ENCODE measurements at regions not wholly inside any gene's neighbourhood (a gene's known extent, or its start where the extent isn't known, plus 50 kb on each side); places are given as distances from the start of the nearest gene placed in this dataset.
A peak's percentile ranks its signal among the peaks of the same experiment; 100 is the strongest.
"Not testable (repeated sequence)": the region's sequence is repeated elsewhere in the genome, so short reads cannot be mapped to it uniquely, and the experiment has no call there.

- DNase-seq = no peak
- Histone ChIP-seq H3K4me1 (no peaks in the 10 kb centered on the region), H3K36me3 (no peaks in the 10 kb centered on the region), H3K27ac (no peak overlapping the region), H3K4me3 (no peak overlapping the region), H3K27me3 (no peaks in the 10 kb centered on the region), H3K9me3 (no peaks in the 10 kb centered on the region)
- intact Hi-C loops (cut with DNase I; ENCODE audit: low total_unique reads) = no loop called here
- no peak for TF ChIP-seq POLR2A (IDR thresholded peaks at IDR 0.05)
- no peak for TF ChIP-seq CTCF (IDR thresholded peaks at IDR 0.05)
Measured at GRCh38 chrX:55151199-55151598, 62.4 kb downstream of the PAGE2 start.

DNA sequence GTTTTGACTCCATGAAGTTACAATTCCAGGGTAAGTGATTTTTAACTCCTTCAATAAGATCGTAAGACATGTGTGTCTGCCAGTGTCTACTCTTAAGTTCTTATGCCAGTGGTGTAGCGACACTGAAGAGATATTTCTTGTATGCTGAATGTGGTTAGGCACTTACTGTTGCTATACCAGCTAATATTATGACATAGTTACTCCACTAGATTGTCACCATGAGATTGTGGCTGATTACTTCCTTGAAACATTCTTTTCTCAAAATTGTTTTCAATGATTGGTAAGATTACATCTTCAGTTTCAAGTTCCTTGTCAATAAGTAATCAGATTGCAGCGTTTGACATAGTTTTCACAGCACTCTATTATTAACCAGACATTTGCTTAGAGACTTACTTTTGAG is 60.6 kb upstream of the PAGE5 start:
- no peaks in the 10 kb centered on the region for H3K9me3 ChIP-seq
- no peaks in the 10 kb centered on the region for H3K36me3 ChIP-seq
- no peak overlapping the region for H3K4me3 ChIP-seq
- H3K4me1 ChIP-seq = no peaks in the 10 kb centered on the region
- intact Hi-C loops (cut with DNase I; ENCODE audit: low total_unique reads) = no loop called here
- TF ChIP-seq POLR2A (IDR thresholded peaks at IDR 0.05) (no peak), CTCF (IDR thresholded peaks at IDR 0.05) (no peak)
- no peak for DNase-seq
- H3K27ac ChIP-seq = no peak overlapping the region
- H3K27me3 ChIP-seq = no peaks in the 10 kb centered on the region

- peak overlapping the region; percentile 56 to 57 for H3K4me3 ChIP-seq
- peak; percentile 90 for DNase-seq
- no peaks in the 10 kb centered on the region for H3K9me3 ChIP-seq
- intact Hi-C loops (cut with DNase I; ENCODE audit: low total_unique reads) = no loop called here
- H3K27me3 ChIP-seq = no peaks in the 10 kb centered on the region
- no peaks in the 10 kb centered on the region for H3K4me1 ChIP-seq
- peak in 3 of 4 experiments; percentile 36 to 46 (median 43) for TF ChIP-seq CTCF (IDR thresholded peaks at IDR 0.05)
- peak; percentile 74 to 82 for TF ChIP-seq POLR2A (IDR thresholded peaks at IDR 0.05)
- H3K27ac ChIP-seq = peak overlapping the region; percentile 82 to 93
- H3K36me3 ChIP-seq = no peaks in the 10 kb centered on the region
Measured at GRCh38 chrX:55160685-55161552, 59.2 kb upstream of the PAGE5 start.

GRCh38 chrX:55161581-55161980 is 58.6 kb upstream of the PAGE5 start:
- H3K9me3 ChIP-seq = no peaks in the 10 kb centered on the region
- peak overlapping the region; percentile 56 to 57 for H3K4me3 ChIP-seq
- H3K27me3 ChIP-seq = no peaks in the 10 kb centered on the region
- H3K36me3 ChIP-seq = no peaks in the 10 kb centered on the region
- TF ChIP-seq POLR2A (IDR thresholded peaks at IDR 0.05) (no peak), CTCF (IDR thresholded peaks at IDR 0.05) (no peak)
- no peak for DNase-seq
- H3K27ac ChIP-seq = peak overlapping the region; percentile 82 to 93
- no peaks in the 10 kb centered on the region for H3K4me1 ChIP-seq
- intact Hi-C loops (cut with DNase I; ENCODE audit: low total_unique reads) = no loop called here

GRCh38 chrX:55163171-55163570 is 57.0 kb upstream of the PAGE5 start:
- intact Hi-C loops (cut with DNase I; ENCODE audit: low total_unique reads) = no loop called here
- DNase-seq = no peak
- H3K4me3 ChIP-seq = no peak overlapping the region
- H3K36me3 ChIP-seq = no peaks in the 10 kb centered on the region
- H3K27ac ChIP-seq = no peak overlapping the region
- H3K4me1 ChIP-seq = no peaks in the 10 kb centered on the region
- TF ChIP-seq CTCF (IDR thresholded peaks at IDR 0.05) (no peak), POLR2A (IDR thresholded peaks at IDR 0.05) (no peak)
- H3K27me3 ChIP-seq = no peaks in the 10 kb centered on the region
- H3K9me3 ChIP-seq = no peaks in the 10 kb centered on the region

- DNase-seq; H3K27me3 ChIP-seq; H3K9me3 ChIP-seq; intact Hi-C loops (cut with DNase I; ENCODE audit: low total_unique reads); H3K36me3 ChIP-seq; H3K27ac ChIP-seq; H3K4me1 ChIP-seq; H3K4me3 ChIP-seq: not testable (repeated sequence)
Measured at GRCh38 chrX:55165026-55165425, 55.1 kb upstream of the PAGE5 start.

Measured in uterus (tissue), 3 donors.